Muscle of leg (tissue), 3 donors: ENCODE measurements at regions not wholly inside any gene's neighbourhood (a gene's known extent, or its start where the extent isn't known, plus 50 kb on each side); places are given as distances from the start of the nearest gene placed in this dataset.

ENCODE experiments used
- DNase-seq: peaks from one replicate; pipeline ENCODE4 v3.0.0; 2013
- H3K27ac ChIP-seq: one replicate; pipeline ENCODE4 v1.5.1; 2013; ENCODE audit warnings: mild to moderate bottlenecking, low read length, control low read depth
- H3K27me3 ChIP-seq: one replicate; pipeline ENCODE4 v1.6.1; 2013; ENCODE audit warnings: low read length; ENCODE audit not compliant: control insufficient read depth, insufficient read depth
- H3K36me3 ChIP-seq: one replicate; pipeline ENCODE4 v1.6.1; 2013; ENCODE audit warnings: low read length; ENCODE audit not compliant: control insufficient read depth, insufficient read depth
- H3K4me1 ChIP-seq: one replicate; pipeline ENCODE4 v1.6.1; 2013; ENCODE audit warnings: low read length; ENCODE audit not compliant: control insufficient read depth, insufficient read depth
- H3K4me3 ChIP-seq: one replicate; pipeline ENCODE4 v1.5.1; 2013; ENCODE audit warnings: low read length, control low read depth
- H3K9me3 ChIP-seq: replicated peaks from 2 replicates; pipeline ENCODE4 v1.6.1; 2013; ENCODE audit warnings: low read depth, low read length; ENCODE audit not compliant: control insufficient read depth
- WGBS: methylation state at CpG from one replicate; pipeline ENCODE4 v1.1.5; 2013; ENCODE audit warnings: missing lambda C conversion rate; ENCODE audit not compliant: insufficient coverage; 5-methylcytosine and 5-hydroxymethylcytosine counted together

DNA sequence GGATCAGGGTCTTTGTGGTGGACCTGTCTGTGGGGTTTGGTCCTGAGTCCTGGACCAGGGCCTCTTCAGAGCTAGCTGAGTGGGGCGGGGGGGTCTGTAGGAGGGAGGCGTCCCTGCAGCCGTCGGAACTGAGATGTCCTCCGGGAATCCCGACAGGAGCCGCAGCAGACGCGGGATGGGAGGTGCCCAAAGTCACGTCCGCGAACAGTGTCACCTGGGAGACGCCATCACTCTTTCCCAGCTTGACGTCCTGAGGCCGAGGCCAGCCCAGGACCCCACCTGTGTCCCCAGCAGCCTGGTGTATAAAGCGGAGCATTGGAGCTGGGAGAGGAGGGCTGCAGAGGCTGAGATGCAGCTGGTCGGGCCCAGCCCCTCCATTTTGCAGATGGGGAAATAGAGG, 1234.7 kb downstream of the BRD1 start:
- Histone ChIP-seq H3K36me3 (no peaks in the 10 kb centered on the region), H3K4me3 (no peak overlapping the region), H3K27ac (no peak overlapping the region), H3K27me3 (peaks cover 2% of the 10 kb centered on the region), H3K4me1 (no peaks in the 10 kb centered on the region), H3K9me3 (no peaks in the 10 kb centered on the region)
- no peak for DNase-seq
- WGBS = 75% methylated on average over 17 of the region's 17 CpGs

DNA sequence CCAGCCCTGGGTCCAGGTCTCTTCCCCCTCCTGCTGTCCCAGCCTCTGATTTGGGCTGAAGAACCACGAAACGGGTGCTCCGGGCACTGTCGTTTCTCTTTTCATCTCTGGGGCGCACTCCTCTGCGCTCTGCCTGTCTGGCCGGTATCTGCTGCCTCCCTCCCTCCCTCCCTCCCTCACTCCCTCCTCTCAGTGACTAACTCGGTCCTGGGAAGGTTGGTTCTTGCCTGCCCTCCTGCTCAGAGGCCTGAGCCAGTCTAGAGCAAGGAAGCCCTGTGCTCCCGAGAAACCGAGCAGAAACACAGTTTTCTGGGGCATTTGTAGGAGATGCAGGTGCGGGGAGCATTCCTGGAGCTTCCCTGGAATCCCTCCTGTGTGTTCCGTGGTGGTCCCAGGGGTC, 1235.2 kb downstream of the BRD1 start:
- Histone ChIP-seq H3K4me1 (no peaks in the 10 kb centered on the region), H3K36me3 (no peaks in the 10 kb centered on the region), H3K27me3 (peaks cover 2% of the 10 kb centered on the region), H3K9me3 (no peaks in the 10 kb centered on the region), H3K27ac (no peak overlapping the region), H3K4me3 (no peak overlapping the region)
- 56% methylated on average over 12 of the region's 12 CpGs for WGBS
- DNase-seq = no peak

DNA sequence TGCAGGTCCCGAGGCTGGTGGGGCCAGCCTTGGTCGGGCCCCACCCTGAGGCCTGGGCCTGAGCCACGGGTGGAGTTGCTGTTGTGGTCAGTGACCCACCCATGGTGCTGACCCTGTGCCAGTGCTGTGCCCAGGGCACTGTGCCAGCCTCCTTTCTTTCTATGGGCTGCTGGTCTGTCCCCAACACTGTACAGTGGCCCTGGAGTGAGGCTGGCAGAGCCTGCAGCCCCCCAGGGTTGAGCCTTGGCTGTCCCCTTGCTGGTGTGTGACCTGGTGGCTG, 1235.7 kb downstream of the BRD1 start:
- Histone ChIP-seq H3K4me1 (no peaks in the 10 kb centered on the region), H3K4me3 (no peak overlapping the region), H3K27ac (no peak overlapping the region), H3K27me3 (peaks cover 2% of the 10 kb centered on the region), H3K9me3 (no peaks in the 10 kb centered on the region), H3K36me3 (no peaks in the 10 kb centered on the region)
- no peak for DNase-seq
- WGBS = 85% methylated on average over 3 of the region's 3 CpGs

DNA sequence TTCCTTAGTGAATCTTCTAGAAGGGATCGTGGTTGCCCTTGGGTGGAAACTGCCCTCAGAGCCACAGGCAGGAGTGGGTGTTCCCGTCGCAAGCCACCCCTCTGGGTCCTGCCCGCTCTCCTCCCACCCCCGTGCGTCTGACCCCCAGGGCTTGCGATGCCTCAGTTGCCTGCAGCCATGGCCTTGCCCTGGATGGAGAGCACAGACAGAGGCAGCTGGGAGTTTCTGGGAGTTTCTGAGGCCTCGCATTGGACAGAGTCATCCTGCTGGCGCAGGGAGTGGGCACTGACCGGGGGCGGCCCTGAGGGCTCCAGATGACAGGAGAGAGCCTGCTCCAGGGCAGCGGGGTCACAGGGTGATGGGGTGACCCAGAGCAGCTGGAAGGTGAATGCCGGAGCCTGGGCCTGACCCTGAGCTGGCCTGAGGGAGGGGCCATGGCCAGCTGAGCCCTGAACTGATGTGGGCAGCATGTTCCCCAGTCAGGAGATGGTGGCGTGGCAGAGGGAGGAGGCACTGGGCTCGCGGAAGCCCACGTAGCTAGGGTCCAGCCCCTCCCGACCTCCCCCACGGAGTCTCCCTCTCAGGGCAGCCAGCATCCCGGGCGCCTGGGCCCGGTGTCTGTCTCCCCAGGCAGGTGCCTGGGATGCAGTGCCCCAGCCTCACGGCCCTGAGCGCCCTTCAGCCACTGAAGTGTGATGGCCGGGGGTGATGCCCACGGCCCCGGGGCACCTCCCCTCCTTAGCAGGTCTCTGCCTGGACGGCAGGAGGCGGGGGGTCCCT, 1236.2 kb downstream of the BRD1 start:
- Histone ChIP-seq H3K36me3 (no peaks in the 10 kb centered on the region), H3K9me3 (no peaks in the 10 kb centered on the region), H3K27ac (no peak overlapping the region), H3K4me1 (no peaks in the 10 kb centered on the region), H3K27me3 (peaks cover 2% of the 10 kb centered on the region), H3K4me3 (no peak overlapping the region)
- 89% methylated on average over 28 of the region's 29 CpGs for WGBS
- no peak for DNase-seq

DNA sequence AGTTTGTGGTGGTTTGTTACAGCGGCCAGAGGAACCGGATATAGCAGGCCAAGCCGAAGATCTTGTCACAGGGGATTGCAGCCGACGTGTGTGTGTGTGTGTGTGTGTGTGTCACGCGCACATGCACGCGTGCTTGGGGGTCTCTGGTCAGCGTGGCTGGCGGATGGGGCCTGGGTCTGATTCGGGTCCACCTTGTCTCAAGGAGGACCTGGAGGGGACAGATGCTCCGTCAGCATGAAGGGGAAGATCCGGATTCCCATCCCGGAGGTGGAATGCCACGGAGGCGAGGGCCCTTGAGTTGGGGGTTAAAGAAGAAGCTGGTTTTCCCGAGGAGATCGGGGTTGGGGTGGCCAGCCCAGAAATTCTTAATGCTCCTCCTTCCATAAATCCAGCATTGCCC, 1237.8 kb downstream of the BRD1 start:
- H3K27ac ChIP-seq = no peak overlapping the region
- H3K9me3 ChIP-seq = no peaks in the 10 kb centered on the region
- WGBS = 90% methylated on average over 13 of the region's 19 CpGs
- H3K27me3 ChIP-seq = no peaks in the 10 kb centered on the region
- DNase-seq = no peak
- H3K36me3 ChIP-seq = no peaks in the 10 kb centered on the region
- no peaks in the 10 kb centered on the region for H3K4me1 ChIP-seq
- no peak overlapping the region for H3K4me3 ChIP-seq

DNA sequence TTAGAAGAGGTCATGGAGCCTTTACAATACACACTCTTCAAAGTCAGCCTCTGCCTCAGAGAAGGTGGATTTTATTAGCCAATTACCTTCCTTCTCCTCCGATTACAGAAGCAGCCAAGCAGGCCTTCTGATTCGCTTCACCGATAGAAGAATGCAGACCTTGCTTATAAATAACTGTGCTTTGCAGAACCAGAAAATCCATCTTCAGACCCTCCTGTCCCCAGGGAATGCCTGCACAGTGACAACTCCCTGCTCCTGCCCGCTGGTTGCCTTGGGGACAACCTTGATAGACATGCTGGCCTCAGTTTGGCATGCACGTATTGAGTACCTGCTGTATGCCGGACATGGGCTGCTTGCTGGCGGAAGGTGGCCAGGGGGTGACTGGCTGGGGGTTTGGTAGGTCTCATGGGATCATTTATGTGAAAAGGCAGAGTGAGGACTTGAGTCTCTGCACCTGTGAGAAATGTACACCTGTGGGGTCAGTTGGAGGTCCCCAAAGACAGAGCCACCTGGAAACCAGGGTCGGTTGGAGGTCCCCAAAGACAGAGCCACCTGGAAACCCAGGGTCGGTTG, 1238.7 kb downstream of the BRD1 start:
- no peaks in the 10 kb centered on the region for H3K27me3 ChIP-seq
- 77% methylated on average over 9 of the region's 9 CpGs for WGBS
- H3K4me3 ChIP-seq = no peak overlapping the region
- H3K4me1 ChIP-seq = no peaks in the 10 kb centered on the region
- no peak for DNase-seq
- H3K36me3 ChIP-seq = no peaks in the 10 kb centered on the region
- no peaks in the 10 kb centered on the region for H3K9me3 ChIP-seq
- no peak overlapping the region for H3K27ac ChIP-seq

DNA sequence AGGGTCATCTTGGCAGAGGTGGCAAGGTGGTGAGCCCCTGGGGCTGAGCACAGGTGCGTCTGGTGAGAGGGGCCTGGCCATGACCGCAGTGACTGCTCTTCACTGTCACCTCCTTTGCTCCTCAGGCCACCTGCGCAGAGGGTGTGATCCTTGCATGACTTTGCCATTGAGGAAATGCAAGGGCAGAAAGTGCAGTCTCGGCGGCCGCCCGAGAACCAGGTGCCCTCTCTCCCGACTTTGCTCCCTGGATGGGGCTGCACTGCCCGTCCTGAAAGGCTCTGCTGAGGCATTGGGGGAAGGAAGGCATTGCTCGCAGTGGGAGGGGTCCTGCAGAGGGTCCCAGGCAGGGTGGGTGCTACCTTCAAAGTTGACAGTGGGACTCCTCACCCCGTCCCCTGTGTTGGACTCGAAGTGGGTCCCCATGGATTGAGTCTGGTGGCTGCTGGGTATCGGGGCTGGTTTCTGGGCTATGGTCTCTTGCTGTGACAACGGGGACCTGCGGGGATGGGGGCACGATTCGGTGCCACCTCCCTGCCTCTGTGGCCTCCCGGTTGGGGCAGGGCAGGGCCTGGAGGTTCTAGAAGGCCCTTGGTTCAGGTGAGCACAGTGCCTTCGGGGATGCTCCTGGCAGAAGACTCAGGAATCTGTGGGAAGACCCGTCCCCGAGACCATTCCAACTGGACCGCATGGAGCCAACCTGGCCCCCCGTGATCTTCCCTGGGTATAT, 1239.4 kb downstream of the BRD1 start:
- no peaks in the 10 kb centered on the region for H3K4me1 ChIP-seq
- no peak overlapping the region for H3K4me3 ChIP-seq
- no peak overlapping the region for H3K27ac ChIP-seq
- H3K27me3 ChIP-seq = no peaks in the 10 kb centered on the region
- no peaks in the 10 kb centered on the region for H3K36me3 ChIP-seq
- WGBS = 79% methylated on average over 15 of the region's 23 CpGs
- no peak for DNase-seq
- H3K9me3 ChIP-seq = no peaks in the 10 kb centered on the region

DNA sequence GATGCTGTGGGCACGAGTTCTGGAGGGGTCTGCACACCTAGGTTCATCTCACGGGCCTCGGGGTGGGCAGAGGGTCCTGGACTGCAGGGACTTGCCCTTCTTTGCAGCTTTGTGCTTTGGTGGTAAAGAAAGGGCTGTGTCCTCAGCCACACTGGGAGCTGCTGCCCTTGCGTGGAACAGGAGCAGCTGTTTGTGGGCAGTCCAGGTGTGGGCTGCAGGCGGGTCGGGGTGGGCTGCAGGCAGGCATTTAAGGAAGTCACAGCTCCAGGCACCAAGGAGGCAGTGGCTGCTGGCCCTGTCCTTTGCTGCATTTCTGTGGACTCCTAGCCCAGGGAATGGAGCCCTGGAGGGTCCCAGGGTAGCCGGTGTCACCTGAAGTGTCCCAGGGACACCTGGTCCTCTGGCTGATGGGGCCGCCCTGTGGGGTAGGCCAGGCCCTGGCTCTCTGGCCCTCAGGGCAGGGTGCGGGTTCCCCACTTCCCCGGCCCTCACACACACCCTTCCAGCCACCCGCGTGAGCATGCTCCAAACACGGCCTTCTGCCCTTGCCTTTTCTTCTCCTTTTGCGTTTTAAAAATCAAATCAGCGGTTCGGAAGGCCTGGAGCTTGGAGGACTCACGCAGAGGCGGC, 1240.3 kb downstream of the BRD1 start:
- Histone ChIP-seq H3K27ac (no peak overlapping the region), H3K9me3 (no peaks in the 10 kb centered on the region), H3K4me1 (no peaks in the 10 kb centered on the region), H3K27me3 (no peaks in the 10 kb centered on the region), H3K36me3 (no peaks in the 10 kb centered on the region), H3K4me3 (no peak overlapping the region)
- WGBS = 81% methylated on average over 18 of the region's 18 CpGs
- no peak for DNase-seq

DNA sequence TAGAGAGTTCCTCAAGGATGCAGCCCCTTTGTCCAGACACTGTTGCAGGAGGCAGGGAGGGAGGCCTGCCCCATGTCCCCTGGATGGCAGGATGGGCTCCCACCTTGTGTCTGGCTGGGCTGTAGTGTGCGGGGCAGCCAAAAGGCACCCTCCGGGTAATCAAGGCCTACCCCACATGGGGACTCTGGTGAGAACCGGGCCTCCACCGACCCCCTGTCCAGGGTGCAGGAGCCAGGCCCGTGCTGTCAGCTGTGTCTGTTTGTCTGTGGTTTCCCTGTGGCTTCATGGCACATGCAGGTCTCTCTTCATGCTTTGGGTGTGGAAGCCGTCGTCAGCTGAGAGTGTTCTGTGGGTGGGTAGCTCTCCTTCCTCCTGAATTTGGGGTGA, 1240.9 kb downstream of the BRD1 start:
- no peak overlapping the region for H3K27ac ChIP-seq
- H3K36me3 ChIP-seq = no peaks in the 10 kb centered on the region
- DNase-seq = no peak
- H3K27me3 ChIP-seq = no peaks in the 10 kb centered on the region
- no peaks in the 10 kb centered on the region for H3K9me3 ChIP-seq
- no peak overlapping the region for H3K4me3 ChIP-seq
- WGBS = 88% methylated on average over 7 of the region's 7 CpGs
- peaks cover 1% of the 10 kb centered on the region for H3K4me1 ChIP-seq
